ENCODE measurements at regions not wholly inside any gene's neighbourhood (a gene's known extent, or its start where the extent isn't known, plus 50 kb on each side); places are given as distances from the start of the nearest gene placed in this dataset.

DNA sequence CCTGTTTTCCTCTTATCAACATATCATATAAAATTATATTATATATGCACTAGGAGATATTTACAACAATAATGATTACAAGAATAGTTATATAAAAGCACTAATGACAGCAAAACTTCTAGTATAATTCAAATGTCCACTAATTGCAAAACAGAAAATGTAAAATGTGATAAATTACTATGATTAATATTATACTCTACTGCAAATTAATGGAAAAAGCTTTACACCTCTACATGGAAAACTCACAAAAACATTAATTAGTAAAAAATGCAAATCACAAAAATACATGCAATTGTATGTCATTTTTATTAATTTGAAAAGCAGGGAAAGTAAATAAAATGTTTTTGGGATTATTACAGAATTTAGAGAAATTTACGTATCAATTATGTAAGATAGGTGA is 681.0 kb upstream of the PCDH20 start:
- no peak for ATAC-seq

DNA sequence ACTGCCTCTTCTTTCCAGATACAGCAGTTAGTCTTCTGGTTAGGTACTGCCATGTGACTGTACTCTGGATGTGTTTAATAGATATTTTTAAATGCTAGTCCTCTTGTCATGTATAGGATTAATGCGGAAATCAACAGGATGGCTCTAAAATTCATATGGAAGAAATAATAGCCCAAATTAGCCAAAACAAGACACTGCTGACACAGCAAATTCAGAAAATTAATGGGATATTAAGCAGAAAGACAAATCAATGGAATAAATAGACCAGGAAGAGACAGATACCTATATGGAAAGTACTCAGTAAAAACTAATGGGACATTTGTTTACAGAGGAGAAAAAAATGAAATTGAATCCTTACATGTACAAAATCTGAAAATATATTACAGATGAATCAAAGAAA is 679.3 kb upstream of the PCDH20 start:
- ATAC-seq: no peak
- TF ChIP-seq, protein P1, sequence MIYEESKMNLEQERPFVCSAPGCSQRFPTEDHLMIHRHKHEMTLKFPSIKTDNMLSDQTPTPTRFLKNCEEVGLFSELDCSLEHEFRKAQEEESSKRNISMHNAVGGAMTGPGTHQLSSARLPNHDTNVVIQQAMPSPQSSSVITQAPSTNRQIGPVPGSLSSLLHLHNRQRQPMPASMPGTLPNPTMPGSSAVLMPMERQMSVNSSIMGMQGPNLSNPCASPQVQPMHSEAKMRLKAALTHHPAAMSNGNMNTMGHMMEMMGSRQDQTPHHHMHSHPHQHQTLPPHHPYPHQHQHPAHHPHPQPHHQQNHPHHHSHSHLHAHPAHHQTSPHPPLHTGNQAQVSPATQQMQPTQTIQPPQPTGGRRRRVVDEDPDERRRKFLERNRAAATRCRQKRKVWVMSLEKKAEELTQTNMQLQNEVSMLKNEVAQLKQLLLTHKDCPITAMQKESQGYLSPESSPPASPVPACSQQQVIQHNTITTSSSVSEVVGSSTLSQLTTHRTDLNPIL (CRISPR knock-in tag; IDR thresholded peaks at IDR 0.05; ENCODE audit: low read depth): no peak
- TF ChIP-seq TOX (CRISPR knock-in tag; IDR thresholded peaks at IDR 0.05; ENCODE audit: borderline replicate concordance): no peak
- no peak for TF ChIP-seq ZNF8 (CRISPR knock-in tag; IDR thresholded peaks at IDR 0.05)

More for the DNA sequence above, 681.0 kb upstream of the PCDH20 start:
- TF ChIP-seq, protein P2, sequence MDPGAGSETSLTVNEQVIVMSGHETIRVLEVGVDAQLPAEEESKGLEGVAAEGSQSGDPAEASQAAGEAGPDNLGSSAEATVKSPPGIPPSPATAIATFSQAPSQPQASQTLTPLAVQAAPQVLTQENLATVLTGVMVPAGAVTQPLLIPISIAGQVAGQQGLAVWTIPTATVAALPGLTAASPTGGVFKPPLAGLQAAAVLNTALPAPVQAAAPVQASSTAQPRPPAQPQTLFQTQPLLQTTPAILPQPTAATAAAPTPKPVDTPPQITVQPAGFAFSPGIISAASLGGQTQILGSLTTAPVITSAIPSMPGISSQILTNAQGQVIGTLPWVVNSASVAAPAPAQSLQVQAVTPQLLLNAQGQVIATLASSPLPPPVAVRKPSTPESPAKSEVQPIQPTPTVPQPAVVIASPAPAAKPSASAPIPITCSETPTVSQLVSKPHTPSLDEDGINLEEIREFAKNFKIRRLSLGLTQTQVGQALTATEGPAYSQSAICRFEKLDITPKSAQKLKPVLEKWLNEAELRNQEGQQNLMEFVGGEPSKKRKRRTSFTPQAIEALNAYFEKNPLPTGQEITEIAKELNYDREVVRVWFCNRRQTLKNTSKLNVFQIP (CRISPR knock-in tag; IDR thresholded peaks at IDR 0.05; ENCODE audit: borderline replicate concordance, low read depth): no peak
- no peak for TF ChIP-seq ESRRG (CRISPR knock-in tag; IDR thresholded peaks at IDR 0.05)
- no peak for TF ChIP-seq BACH2 (CRISPR knock-in tag; IDR thresholded peaks at IDR 0.05; ENCODE audit: borderline replicate concordance)
- no peak for TF ChIP-seq ZFP30 (CRISPR knock-in tag; IDR thresholded peaks at IDR 0.05)
- no peak for TF ChIP-seq ZNF8 (CRISPR knock-in tag; IDR thresholded peaks at IDR 0.05)
- no peak for TF ChIP-seq ISL1 (CRISPR knock-in tag; IDR thresholded peaks at IDR 0.05)
- no peak for TF ChIP-seq ZC3H10 (CRISPR knock-in tag; IDR thresholded peaks at IDR 0.05)
- TF ChIP-seq PPARA (CRISPR knock-in tag; IDR thresholded peaks at IDR 0.05; ENCODE audit: borderline replicate concordance): no peak
- TF ChIP-seq ZFP3 (CRISPR knock-in tag; IDR thresholded peaks at IDR 0.05): no peak
- no peak for TF ChIP-seq CSDC2 (CRISPR knock-in tag; IDR thresholded peaks at IDR 0.05)
- no peak for TF ChIP-seq ZNF70 (CRISPR knock-in tag; IDR thresholded peaks at IDR 0.05)
- TF ChIP-seq GLIS3 (CRISPR knock-in tag; IDR thresholded peaks at IDR 0.05): no peak
- no peak for TF ChIP-seq TCF4 (CRISPR knock-in tag; IDR thresholded peaks at IDR 0.05; ENCODE audit: borderline replicate concordance)
- TF ChIP-seq, protein P3, sequence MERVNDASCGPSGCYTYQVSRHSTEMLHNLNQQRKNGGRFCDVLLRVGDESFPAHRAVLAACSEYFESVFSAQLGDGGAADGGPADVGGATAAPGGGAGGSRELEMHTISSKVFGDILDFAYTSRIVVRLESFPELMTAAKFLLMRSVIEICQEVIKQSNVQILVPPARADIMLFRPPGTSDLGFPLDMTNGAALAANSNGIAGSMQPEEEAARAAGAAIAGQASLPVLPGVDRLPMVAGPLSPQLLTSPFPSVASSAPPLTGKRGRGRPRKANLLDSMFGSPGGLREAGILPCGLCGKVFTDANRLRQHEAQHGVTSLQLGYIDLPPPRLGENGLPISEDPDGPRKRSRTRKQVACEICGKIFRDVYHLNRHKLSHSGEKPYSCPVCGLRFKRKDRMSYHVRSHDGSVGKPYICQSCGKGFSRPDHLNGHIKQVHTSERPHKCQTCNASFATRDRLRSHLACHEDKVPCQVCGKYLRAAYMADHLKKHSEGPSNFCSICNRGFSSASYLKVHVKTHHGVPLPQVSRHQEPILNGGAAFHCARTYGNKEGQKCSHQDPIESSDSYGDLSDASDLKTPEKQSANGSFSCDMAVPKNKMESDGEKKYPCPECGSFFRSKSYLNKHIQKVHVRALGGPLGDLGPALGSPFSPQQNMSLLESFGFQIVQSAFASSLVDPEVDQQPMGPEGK (CRISPR knock-in tag; IDR thresholded peaks at IDR 0.05; ENCODE audit: borderline replicate concordance): no peak
- no peak for TF ChIP-seq OSR1 (CRISPR knock-in tag; IDR thresholded peaks at IDR 0.05)
- TF ChIP-seq SNAI2 (CRISPR knock-in tag; IDR thresholded peaks at IDR 0.05): no peak
- TF ChIP-seq ZNF565 (CRISPR knock-in tag; conservative IDR thresholded peaks at IDR 0.05; ENCODE audit: low read depth): no peak

DNA sequence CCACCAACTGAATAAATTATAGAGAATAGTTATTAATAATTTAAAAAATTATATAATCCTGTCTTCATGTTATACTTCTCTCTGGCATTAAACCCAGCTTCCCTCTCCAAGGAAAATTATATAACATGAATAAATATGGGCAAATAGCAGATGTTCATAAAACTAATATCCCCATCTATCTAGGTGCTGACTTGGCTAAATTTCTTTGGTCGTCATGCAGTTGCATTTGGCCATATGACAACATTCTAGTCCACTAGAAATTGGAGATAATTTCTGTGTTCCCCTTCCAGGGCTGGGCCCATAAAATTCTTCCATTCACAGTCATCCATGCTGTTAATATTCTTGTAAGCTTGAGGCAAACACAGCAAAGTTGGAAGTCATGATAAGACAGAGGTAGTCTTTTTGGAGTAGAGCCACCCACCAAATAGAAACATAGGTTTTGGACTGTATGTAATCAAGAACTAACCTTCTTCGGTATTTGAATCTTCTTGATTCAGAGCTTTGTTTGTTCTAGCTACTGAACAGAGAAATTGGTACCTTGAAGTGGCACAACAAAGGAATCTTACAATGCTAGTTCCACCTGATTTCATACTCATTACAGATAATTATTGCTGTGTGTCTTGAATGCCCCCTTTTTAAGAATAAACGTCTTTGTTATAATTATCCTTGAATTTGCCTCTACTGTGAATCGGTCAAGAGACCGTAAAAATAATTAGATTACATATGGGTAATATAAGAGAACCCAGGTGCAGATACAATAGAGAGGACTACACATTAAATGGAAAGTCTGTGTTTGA is 678.5 kb upstream of the PCDH20 start:
- no peak for ATAC-seq
- no peak for TF ChIP-seq ESRRG (CRISPR knock-in tag; IDR thresholded peaks at IDR 0.05)
- no peak for TF ChIP-seq TCF4 (CRISPR knock-in tag; IDR thresholded peaks at IDR 0.05; ENCODE audit: borderline replicate concordance)
- TF ChIP-seq, protein P4, sequence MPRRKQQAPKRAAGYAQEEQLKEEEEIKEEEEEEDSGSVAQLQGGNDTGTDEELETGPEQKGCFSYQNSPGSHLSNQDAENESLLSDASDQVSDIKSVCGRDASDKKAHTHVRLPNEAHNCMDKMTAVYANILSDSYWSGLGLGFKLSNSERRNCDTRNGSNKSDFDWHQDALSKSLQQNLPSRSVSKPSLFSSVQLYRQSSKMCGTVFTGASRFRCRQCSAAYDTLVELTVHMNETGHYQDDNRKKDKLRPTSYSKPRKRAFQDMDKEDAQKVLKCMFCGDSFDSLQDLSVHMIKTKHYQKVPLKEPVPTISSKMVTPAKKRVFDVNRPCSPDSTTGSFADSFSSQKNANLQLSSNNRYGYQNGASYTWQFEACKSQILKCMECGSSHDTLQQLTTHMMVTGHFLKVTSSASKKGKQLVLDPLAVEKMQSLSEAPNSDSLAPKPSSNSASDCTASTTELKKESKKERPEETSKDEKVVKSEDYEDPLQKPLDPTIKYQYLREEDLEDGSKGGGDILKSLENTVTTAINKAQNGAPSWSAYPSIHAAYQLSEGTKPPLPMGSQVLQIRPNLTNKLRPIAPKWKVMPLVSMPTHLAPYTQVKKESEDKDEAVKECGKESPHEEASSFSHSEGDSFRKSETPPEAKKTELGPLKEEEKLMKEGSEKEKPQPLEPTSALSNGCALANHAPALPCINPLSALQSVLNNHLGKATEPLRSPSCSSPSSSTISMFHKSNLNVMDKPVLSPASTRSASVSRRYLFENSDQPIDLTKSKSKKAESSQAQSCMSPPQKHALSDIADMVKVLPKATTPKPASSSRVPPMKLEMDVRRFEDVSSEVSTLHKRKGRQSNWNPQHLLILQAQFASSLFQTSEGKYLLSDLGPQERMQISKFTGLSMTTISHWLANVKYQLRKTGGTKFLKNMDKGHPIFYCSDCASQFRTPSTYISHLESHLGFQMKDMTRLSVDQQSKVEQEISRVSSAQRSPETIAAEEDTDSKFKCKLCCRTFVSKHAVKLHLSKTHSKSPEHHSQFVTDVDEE (CRISPR knock-in tag; IDR thresholded peaks at IDR 0.05): no peak
- TF ChIP-seq, protein P2 (CRISPR knock-in tag; IDR thresholded peaks at IDR 0.05; ENCODE audit: borderline replicate concordance, low read depth): no peak
- no peak for TF ChIP-seq RARB (CRISPR knock-in tag; IDR thresholded peaks at IDR 0.05)
- no peak for TF ChIP-seq PPARA (CRISPR knock-in tag; IDR thresholded peaks at IDR 0.05; ENCODE audit: borderline replicate concordance)
- TF ChIP-seq, protein P1 (CRISPR knock-in tag; IDR thresholded peaks at IDR 0.05; ENCODE audit: low read depth): no peak
